ENCODE measurements at regions not wholly inside any gene's neighbourhood (a gene's known extent, or its start where the extent isn't known, plus 50 kb on each side); places are given as distances from the start of the nearest gene placed in this dataset.

DNA sequence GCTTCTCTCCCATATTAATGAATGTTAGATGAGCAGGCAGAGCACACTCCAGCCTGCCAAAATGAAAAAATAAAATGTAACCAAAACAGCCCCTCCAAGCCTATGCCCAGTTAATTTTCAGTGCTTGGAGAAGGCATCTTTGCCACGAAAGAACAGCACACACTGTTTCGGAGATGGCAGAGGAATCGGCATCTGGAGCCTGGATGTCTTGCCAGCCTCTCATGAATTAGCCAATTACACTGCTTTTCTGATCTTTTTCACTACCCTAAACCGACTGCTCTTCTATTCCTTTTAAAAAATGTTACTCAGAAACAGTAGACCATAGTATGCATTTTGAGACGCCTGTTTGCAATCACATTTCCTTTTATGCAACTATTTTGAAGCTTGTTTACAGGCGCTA is 249.6 kb downstream of the TLE3 start:
- TF ChIP-seq EP300 (IDR thresholded peaks at IDR 0.05; ENCODE audit: borderline replicate concordance) (no peak), NFIC (IDR thresholded peaks at IDR 0.05) (no peak), FOXM1 (IDR thresholded peaks at IDR 0.05; ENCODE audit: borderline replicate concordance, low read depth) (no peak), ZBTB7A (IDR thresholded peaks at IDR 0.05; ENCODE audit: low read depth) (no peak), TCF12 (IDR thresholded peaks at IDR 0.05; ENCODE audit: low read depth) (no peak), CEBPB (IDR thresholded peaks at IDR 0.05) (no peak), RAD21 (IDR thresholded peaks at IDR 0.05; ENCODE audit: low read depth) (no peak), YY1 (IDR thresholded peaks at IDR 0.05; ENCODE audit: low read depth) (no peak), EGR1 (IDR thresholded peaks at IDR 0.05) (no peak)
- TF ChIP-seq, protein P1, sequence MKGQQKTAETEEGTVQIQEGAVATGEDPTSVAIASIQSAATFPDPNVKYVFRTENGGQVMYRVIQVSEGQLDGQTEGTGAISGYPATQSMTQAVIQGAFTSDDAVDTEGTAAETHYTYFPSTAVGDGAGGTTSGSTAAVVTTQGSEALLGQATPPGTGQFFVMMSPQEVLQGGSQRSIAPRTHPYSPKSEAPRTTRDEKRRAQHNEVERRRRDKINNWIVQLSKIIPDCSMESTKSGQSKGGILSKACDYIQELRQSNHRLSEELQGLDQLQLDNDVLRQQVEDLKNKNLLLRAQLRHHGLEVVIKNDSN (IDR thresholded peaks at IDR 0.05): no peak

DNA sequence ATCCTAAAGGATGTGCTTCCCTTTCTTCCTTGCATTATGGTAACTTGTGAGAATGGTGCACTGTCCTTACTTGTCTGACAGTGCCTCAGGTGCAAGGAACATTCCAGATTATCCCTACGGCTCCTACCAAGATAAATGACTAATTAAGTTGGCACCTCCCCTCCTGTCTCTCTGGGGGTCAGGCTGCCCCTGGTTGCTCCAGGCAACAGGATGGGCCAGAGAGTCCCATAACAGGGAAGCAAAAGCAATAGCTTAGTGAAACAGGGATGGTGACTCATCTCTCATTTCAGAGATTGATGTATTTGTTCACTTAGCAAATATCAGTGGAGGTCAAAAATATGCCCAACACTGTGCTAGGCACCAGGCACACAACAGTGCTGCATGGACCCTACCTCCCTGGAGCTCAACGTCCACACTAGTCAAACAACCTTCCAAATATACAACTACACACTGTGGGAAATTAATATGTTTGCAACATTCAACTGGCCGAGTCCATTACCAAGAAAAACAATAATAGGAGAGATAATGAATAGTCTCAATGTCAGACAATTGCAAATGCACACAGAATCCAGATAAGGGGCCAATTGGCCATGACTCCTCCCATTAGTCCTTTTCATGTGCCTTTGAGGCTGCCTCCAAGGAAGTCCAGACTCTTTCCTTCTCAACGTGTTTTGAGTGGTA is 249.0 kb downstream of the TLE3 start:
- TF ChIP-seq CREB1 (IDR thresholded peaks at IDR 0.05; ENCODE audit: low read depth) (no peak), TCF12 (IDR thresholded peaks at IDR 0.05; ENCODE audit: low read depth) (no peak), FOXM1 (IDR thresholded peaks at IDR 0.05; ENCODE audit: borderline replicate concordance, low read depth) (no peak), TEAD4 (IDR thresholded peaks at IDR 0.05) (no peak), TAF1 (IDR thresholded peaks at IDR 0.05; ENCODE audit: low read depth) (no peak), RAD21 (IDR thresholded peaks at IDR 0.05; ENCODE audit: low read depth) (no peak), YY1 (IDR thresholded peaks at IDR 0.05; ENCODE audit: low read depth) (no peak), EGR1 (IDR thresholded peaks at IDR 0.05) (no peak), ZBTB7A (IDR thresholded peaks at IDR 0.05; ENCODE audit: low read depth) (no peak)
- TF ChIP-seq, protein P1 (IDR thresholded peaks at IDR 0.05): no peak

DNA sequence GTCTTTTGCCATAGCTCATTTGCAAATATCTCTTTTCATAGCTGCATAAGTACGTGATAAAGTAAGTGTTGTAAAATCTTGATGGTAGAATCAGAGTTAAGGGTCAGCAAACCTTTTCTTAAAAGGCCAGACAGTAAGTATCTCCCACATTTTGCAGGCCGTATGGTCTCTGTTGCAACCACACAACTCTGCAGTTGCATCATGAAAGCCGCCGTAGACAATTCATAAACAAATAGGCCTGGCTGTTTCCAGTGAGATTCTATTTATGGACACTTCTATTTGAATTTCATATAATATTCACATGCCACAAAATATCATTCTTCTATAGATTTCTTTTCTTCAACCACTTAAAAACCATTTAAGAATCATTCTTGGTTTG is 248.5 kb downstream of the TLE3 start:
- TF ChIP-seq, protein P2, sequence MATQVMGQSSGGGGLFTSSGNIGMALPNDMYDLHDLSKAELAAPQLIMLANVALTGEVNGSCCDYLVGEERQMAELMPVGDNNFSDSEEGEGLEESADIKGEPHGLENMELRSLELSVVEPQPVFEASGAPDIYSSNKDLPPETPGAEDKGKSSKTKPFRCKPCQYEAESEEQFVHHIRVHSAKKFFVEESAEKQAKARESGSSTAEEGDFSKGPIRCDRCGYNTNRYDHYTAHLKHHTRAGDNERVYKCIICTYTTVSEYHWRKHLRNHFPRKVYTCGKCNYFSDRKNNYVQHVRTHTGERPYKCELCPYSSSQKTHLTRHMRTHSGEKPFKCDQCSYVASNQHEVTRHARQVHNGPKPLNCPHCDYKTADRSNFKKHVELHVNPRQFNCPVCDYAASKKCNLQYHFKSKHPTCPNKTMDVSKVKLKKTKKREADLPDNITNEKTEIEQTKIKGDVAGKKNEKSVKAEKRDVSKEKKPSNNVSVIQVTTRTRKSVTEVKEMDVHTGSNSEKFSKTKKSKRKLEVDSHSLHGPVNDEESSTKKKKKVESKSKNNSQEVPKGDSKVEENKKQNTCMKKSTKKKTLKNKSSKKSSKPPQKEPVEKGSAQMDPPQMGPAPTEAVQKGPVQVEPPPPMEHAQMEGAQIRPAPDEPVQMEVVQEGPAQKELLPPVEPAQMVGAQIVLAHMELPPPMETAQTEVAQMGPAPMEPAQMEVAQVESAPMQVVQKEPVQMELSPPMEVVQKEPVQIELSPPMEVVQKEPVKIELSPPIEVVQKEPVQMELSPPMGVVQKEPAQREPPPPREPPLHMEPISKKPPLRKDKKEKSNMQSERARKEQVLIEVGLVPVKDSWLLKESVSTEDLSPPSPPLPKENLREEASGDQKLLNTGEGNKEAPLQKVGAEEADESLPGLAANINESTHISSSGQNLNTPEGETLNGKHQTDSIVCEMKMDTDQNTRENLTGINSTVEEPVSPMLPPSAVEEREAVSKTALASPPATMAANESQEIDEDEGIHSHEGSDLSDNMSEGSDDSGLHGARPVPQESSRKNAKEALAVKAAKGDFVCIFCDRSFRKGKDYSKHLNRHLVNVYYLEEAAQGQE (IDR thresholded peaks at IDR 0.05; ENCODE audit: low read depth): no peak
- no peak for TF ChIP-seq TAF1 (IDR thresholded peaks at IDR 0.05; ENCODE audit: low read depth)
- no peak for TF ChIP-seq CEBPB (IDR thresholded peaks at IDR 0.05)
- no peak for TF ChIP-seq TCF12 (IDR thresholded peaks at IDR 0.05; ENCODE audit: low read depth)
- no peak for TF ChIP-seq EP300 (IDR thresholded peaks at IDR 0.05; ENCODE audit: borderline replicate concordance)
- TF ChIP-seq ZBTB7A (IDR thresholded peaks at IDR 0.05; ENCODE audit: low read depth): no peak
- TF ChIP-seq, protein P1 (IDR thresholded peaks at IDR 0.05): no peak
- TF ChIP-seq RAD21 (IDR thresholded peaks at IDR 0.05; ENCODE audit: low read depth): no peak
- TF ChIP-seq, protein P3, sequence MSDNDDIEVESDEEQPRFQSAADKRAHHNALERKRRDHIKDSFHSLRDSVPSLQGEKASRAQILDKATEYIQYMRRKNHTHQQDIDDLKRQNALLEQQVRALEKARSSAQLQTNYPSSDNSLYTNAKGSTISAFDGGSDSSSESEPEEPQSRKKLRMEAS (IDR thresholded peaks at IDR 0.05): no peak

DNA sequence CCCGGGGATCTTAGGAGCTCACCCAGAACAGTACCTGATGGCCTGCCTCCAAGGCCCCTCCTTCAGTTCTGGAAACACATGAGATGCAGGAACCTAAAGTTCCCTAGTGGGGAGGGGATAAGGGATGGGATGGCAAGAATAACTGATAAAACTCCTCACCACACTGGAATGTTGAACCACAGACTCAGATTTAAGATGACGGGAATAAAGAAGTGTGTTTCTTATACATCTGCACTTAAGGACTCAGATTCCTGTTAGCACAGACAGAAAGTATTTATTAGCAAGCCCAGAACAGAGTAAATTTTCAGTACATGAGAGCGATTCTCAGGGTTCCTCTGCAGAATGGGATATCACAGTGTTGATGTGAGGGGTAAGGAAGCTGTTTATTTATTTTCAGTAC is 245.2 kb downstream of the TLE3 start:
- TF ChIP-seq CREB1 (IDR thresholded peaks at IDR 0.05; ENCODE audit: low read depth): no peak
- TF ChIP-seq ZBTB7A (IDR thresholded peaks at IDR 0.05; ENCODE audit: low read depth): no peak
- TF ChIP-seq, protein P2 (IDR thresholded peaks at IDR 0.05; ENCODE audit: low read depth): no peak
- no peak for TF ChIP-seq TEAD4 (IDR thresholded peaks at IDR 0.05)
- TF ChIP-seq TCF12 (IDR thresholded peaks at IDR 0.05; ENCODE audit: low read depth): no peak
- TF ChIP-seq, protein P3 (IDR thresholded peaks at IDR 0.05): no peak
- no peak for TF ChIP-seq NFIC (IDR thresholded peaks at IDR 0.05)
- no peak for TF ChIP-seq FOXM1 (IDR thresholded peaks at IDR 0.05; ENCODE audit: borderline replicate concordance, low read depth)
- TF ChIP-seq RAD21 (IDR thresholded peaks at IDR 0.05; ENCODE audit: low read depth): no peak
- TF ChIP-seq, protein P1 (IDR thresholded peaks at IDR 0.05): no peak
- TF ChIP-seq EGR1 (IDR thresholded peaks at IDR 0.05): no peak
- no peak for TF ChIP-seq EP300 (IDR thresholded peaks at IDR 0.05; ENCODE audit: borderline replicate concordance)

DNA sequence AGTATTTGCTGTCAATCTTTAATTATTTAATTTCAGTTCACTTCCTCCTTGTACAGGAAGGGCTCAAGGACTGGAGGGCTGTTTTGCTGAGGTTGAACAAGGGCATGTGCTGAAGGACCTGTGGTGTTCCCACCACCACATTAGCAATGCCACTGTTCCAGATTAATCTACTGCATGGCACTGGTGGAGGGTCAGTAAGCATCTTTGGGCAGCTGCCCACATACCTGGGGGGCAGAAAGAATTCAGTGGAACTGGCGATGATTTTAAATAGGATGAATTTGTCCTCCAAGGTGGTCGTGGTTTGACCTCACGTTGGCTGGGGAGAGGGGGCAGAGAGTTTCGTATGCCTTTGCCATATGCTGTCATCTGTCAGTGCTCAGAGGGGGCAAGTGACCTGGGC is 244.8 kb downstream of the TLE3 start:
- no peak for TF ChIP-seq TAF1 (IDR thresholded peaks at IDR 0.05; ENCODE audit: low read depth)
- TF ChIP-seq EGR1 (IDR thresholded peaks at IDR 0.05): no peak
- TF ChIP-seq TEAD4 (IDR thresholded peaks at IDR 0.05): no peak
- TF ChIP-seq, protein P3 (IDR thresholded peaks at IDR 0.05): no peak
- TF ChIP-seq, protein P2 (IDR thresholded peaks at IDR 0.05; ENCODE audit: low read depth): no peak
- TF ChIP-seq EP300 (IDR thresholded peaks at IDR 0.05; ENCODE audit: borderline replicate concordance): no peak
- no peak for TF ChIP-seq NFIC (IDR thresholded peaks at IDR 0.05)
- TF ChIP-seq, protein P1 (IDR thresholded peaks at IDR 0.05): no peak
- TF ChIP-seq FOXM1 (IDR thresholded peaks at IDR 0.05; ENCODE audit: borderline replicate concordance, low read depth): no peak
- no peak for TF ChIP-seq RAD21 (IDR thresholded peaks at IDR 0.05; ENCODE audit: low read depth)
- TF ChIP-seq TCF12 (IDR thresholded peaks at IDR 0.05; ENCODE audit: low read depth): no peak
- no peak for TF ChIP-seq CREB1 (IDR thresholded peaks at IDR 0.05; ENCODE audit: low read depth)
- no peak for TF ChIP-seq CEBPB (IDR thresholded peaks at IDR 0.05)
- TF ChIP-seq YY1 (IDR thresholded peaks at IDR 0.05; ENCODE audit: low read depth): no peak
- TF ChIP-seq ZBTB7A (IDR thresholded peaks at IDR 0.05; ENCODE audit: low read depth): no peak

All from Ishikawa (cell line).